Limb (tissue), 2 donors: ENCODE measurements at regions not wholly inside any gene's neighbourhood (a gene's known extent, or its start where the extent isn't known, plus 50 kb on each side); places are given as distances from the start of the nearest gene placed in this dataset.
A peak's percentile ranks its signal among the peaks of the same experiment; 100 is the strongest.
"Not testable (repeated sequence)": the region's sequence is repeated elsewhere in the genome, so short reads cannot be mapped to it uniquely, and the experiment has no call there.

ENCODE experiments used
- DNase-seq, 2 donors: peaks; one replicate each; pipeline ENCODE4 v3.0.0-alpha.2; 2016; ENCODE audit errors: extremely low spot score in 2 of 2

- DNase-seq = not testable (repeated sequence)
Observed at GRCh38 chr6:4414078-4414477, 278.7 kb upstream of the ECI2 start.

GRCh38 chr6:4413073-4413472 is 277.7 kb upstream of the ECI2 start:
- no peak for DNase-seq

DNA sequence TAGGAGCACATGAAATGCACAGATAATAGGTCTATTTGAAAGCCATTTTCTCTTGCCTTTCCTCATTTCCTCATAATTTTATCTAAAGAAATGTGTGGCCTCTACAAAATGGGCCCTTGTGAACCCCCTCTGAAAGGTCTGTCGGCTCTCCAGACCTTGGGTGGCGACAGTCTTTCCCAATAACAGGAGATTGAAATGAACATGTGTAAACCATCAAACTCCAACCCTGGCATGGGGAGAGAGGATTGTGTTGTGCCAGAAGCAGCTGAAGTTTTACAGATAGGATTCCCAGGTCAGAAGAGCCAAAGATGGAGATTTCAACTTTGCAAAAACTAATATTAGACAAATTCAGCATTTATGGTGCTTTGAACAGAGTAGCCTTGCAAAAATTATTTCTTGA is 277.1 kb upstream of the ECI2 start:
- no peak for DNase-seq

DNA sequence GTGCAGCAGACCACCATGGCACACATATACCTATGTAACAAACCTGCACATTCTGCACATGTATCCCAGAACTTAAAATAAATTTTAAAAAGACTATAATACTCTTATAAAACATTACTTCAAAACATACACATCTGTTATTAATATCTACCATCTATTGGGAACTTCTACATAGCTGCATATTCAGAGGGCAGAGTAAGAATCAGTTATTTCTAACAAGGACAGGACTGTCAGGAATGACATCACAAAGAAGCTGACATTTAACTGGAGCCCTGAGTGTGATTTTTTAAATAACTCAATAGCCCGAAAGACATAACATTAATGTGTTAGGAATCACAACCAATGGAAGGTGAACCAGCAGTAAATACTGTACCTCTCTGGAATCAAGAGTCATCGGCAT is 276.7 kb upstream of the ECI2 start:
- DNase-seq = no peak

- DNase-seq = not testable (repeated sequence)
Observed at GRCh38 chr6:4407710-4408109, 272.3 kb upstream of the ECI2 start.

DNA sequence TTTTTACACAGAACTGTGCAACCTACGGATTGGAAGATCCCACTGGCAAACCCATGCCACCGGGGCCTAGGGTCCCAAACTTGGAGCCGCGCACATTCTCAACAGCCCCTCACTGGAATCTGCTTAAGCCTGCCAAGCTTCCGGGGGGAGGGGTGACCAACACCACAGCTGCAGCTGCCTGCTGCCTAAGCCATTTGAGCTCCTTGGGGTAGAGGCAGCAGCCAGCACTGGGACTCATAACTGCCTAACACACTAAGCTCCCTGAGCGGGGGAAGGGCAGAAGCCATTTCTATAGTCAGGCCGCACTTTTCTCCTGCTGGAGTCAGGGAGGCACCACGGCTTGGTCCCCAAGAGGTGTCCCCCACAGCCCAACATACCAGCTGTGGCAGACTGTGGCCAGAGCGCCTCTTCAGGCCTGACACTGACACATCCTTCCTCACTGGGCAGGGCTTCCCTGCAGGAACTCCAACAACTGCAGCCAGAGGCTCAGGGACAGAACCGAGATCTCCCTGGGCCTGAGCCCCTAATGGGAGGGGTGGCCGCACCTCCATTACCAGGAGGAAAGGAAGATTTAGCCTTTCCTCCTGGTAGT is 270.3 kb upstream of the ECI2 start:
- peak; percentile 51 to 62 for DNase-seq

DNA sequence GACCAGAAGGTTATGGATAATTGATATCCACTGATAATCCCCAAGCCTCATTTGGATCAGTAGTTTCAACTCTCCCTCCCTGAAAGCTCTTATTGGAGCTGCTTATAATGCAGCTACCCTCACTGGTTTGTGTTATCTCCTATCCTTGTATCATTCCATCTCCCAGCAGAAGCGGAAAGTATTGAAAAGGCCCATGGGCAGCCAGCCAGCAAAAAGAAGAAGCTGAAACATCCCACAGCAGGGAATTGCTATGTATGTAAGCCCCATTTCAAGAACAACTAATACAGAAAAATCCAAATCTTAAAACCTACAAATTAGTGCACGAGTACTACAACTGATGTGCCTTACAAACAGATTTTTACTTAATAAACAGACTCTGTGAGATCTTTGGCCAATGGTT is 269.0 kb upstream of the ECI2 start:
- DNase-seq = no peak

DNA sequence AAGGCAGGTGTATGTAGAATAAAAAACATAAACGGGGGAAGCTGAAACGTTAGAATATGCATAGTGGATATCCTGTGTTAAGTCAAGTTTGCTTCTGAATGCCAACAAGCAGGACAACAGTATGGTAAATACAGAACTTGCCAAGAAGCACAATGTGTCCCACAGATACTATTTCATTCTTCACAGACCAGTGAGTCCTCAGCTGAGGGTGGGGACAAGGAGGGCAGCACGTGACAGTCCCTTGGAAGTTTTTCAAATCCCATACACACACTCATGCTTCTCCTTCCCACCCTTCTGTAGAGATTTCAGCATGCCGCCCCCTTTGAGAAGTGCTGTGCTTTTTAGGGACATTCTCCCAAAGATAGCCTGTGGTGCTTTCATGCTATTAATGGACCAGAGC is 268.5 kb upstream of the ECI2 start:
- DNase-seq = no peak

DNA sequence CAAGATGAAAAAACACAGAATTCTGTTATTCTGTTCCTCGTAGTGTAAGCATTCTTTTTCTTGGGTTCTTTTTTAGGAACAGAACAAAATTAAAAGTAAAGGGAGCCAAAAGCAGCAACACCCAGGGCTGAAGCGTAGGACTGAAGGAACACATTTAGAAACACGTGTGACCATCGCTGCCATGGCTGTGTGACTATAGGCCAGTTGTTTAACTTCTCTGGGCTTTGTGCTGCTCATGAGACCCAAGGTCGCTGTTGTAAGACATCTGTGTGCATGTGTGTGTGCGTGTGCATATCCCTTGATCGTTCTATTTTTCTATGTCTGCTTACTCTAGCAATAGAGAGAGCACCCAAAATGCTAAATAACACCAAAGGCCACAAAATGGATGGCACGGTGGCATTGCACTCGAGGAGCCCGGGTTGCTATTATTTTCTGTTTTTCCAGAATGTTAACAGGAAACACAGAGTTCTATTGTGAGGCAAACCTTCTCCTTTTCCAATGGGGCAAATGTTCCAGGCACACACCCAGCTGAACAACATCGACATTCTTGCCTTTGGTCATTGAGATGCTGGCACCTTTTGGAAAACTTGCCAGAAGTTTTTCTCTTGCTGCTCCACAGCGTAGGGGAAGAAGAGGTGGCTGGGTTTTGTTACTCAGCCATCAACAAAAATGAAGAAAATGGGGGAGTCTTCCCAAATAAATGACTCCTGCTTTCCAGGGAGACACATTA is 267.8 kb upstream of the ECI2 start:
- DNase-seq = no peak

DNA sequence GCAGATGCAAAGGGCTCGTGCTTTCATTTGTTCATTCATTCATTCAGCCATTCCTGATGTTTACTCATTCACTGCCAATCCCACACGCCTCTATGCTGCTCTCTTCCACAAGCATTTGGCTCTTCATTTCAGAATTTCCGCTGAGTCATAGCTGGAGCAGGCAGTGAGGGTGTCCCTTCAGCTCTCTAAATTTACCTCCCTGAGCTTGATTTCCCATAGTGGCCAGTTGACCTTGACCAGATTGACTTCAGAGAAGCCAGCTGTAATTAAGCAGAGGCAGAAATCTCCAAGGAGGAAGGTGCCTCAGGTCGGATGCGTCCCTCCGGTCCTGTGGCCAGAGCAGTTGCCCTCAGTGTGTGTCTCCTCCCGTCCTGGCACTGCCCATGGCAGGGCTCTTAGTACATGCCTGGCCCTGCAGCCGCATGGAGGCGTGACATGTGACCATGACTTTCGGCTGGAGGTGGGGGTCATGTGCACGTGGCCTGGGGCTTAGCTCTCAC is 267.2 kb upstream of the ECI2 start:
- DNase-seq = no peak

DNA sequence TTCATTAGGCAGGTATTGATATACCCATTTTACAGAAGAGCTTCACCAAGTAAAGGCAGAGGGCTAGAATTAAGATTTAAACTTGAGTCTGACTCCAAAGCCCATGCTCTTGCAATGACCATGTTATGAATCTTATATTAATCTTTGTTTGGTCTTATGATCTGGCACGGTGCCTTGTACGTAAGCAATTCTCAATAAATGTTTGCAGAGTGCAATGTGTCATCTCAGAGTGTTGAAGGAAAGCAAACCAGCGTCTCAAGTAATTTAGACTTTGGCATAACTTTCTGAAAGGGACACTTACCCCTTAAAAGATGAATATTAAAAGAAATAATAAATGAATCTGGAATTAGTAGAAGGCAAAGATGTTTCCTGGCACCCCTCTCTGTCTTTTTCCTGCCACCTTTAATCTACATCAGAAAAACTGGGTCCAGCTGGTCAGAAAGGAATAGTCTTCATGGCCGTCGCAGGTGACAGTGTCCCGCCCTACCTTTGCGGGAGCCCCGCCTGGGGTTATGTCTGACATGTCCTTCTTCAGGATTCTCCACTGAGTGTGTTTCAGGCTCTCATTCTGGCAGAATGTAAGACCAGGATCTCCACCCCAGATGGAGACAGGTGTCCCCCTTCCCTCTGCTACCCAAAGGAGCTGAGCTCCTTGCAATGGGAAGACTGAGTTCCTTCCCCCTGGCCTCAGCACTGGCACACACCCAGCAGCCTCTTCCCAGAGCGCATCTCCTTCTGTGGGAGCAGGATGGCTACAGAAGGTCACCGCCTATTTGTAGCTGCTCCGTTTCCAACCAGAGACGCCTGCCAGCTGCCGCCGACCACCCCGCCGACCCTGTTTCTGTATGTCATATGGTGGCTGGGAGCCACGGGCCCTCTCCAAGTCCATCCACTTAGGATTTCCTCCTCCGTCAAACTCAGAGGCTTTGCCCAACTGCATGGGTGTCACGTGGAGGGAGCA is 266.3 kb upstream of the ECI2 start:
- DNase-seq = no peak

DNA sequence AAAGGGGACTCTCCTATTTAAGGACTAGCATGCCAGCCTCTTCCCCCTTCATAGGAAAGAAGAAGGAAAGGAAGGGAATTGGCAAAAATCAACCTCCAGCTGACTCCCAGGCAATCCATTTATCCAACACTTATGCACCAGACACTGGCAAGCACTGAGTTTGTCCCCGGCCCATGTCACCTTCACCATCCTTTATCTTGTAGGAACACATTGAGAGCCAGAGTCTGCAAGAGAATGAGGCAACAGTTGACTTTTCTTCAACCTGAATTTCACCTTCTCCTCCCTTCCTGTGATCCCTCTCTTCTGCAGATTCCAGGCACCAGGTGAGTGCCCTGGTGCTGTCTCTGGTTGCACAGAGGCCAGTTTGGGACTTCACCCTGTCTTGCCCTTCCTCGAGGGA is 264.3 kb upstream of the ECI2 start:
- DNase-seq = no peak

DNA sequence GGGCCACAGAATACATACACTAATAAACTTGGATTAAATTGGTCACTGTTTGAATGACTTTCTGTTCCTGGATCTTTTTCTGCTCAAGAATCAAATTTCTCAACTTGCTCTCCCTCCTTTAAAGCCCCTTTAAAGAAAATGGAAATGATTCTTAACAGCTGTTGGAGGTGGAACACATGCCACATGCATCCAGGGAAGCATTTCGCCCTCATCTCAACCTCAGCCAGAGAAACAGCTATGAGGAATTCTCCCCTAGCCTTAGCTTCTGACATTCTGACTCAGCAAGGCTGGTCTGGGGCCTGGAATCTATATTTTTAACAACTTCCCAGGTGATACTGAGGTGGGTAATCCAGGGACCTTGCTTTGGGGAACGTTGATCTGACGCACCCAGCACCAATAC is 263.4 kb upstream of the ECI2 start:
- DNase-seq = peak in 1 of 2 donors; percentile 31

DNA sequence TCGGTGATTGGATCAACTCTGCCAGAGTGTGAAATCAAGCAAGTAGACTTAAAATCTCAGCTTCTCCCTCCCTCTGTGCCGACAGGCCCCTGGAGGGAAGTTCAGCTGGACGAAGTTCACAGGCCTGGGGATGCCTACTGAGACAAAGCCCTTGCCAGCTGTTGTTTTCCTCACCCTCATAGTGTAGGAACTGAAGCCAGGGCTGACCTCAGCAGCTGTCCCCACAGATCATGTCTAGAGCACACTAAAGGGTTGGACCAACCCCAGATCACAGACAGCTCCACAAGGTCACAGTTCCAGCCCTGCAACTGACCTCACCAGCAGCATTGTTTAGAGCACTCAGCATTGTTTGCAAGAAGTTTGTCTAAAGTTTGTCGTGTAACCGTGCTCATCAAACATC is 261.9 kb upstream of the ECI2 start:
- DNase-seq = peak in 1 of 2 donors; percentile 49

- no peak for DNase-seq
Observed at GRCh38 chr6:4396044-4396443, 260.7 kb upstream of the ECI2 start.

GRCh38 chr6:4395386-4395785 is 260.0 kb upstream of the ECI2 start:
- no peak for DNase-seq

GRCh38 chr6:4394786-4395185 is 259.4 kb upstream of the ECI2 start:
- no peak for DNase-seq

GRCh38 chr6:4388675-4389074 is 253.3 kb upstream of the ECI2 start:
- DNase-seq = no peak

DNA sequence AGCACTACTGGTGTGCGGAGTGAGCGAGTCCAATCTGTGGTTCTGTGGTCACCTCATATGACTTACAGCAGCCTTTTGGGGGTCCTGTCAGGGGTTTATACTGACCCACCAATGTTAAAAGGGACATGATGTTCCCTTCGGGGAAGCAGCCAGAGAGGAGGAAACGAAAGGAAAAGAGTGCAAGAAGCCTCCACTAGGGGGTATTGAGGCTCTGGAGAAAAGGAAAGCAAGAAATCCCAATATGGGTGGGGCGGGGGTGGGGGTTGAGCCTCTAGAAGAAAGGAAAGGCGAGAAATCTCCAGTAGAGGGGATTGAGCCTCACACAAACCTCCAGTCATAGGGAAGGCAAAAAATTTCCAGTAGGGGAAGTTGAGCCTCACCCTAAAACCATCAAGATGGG is 249.3 kb upstream of the ECI2 start:
- DNase-seq = no peak

GRCh38 chr6:4383910-4384638 is 248.7 kb upstream of the ECI2 start:
- no peak for DNase-seq

DNA sequence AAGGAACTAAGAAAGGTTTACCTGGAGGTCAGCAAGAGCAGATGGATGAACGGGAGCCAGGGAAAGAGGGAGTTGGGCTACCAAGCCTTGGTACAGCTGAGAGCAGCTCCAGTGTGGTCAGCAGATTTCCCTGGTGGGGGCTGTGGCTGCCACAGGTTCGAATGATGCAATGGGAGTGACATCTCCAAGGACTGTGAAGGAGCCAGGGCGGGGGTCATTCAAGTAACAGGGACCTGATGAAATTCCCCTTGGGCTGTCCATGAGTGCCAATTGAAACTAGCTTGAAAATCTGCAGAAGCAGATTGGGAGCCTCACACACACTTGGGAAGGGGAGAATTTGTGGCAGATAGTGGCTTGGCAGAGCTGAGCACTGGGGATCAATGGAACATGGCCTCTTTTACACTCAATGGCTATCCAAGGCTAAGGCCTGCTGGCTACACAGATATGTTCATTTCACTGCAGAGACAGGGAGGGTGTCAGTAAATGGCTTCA is 247.0 kb upstream of the ECI2 start:
- DNase-seq = no peak
